ENCODE measurements at regions not wholly inside any gene's neighbourhood (a gene's known extent, or its start where the extent isn't known, plus 50 kb on each side); places are given as distances from the start of the nearest gene placed in this dataset.

GRCh38 chr20:19947611-19948264 lies 69.4 kb upstream of the NAA20 start:
- DNase-seq (ENCODE audit: low spot score), result no peak

GRCh38 chr20:19949195-19949867 lies 67.8 kb upstream of the NAA20 start:
- DNase-seq (ENCODE audit: low spot score), result no peak

GRCh38 chr20:19950042-19950441 lies 67.1 kb upstream of the NAA20 start:
- DNase-seq (ENCODE audit: low spot score), result no peak

GRCh38 chr20:19952392-19952791 lies 64.8 kb upstream of the NAA20 start:
- no peak for DNase-seq (ENCODE audit: low spot score)

- no peak for DNase-seq (ENCODE audit: low spot score)
Measured at GRCh38 chr20:19953606-19954005, 63.6 kb upstream of the NAA20 start.

GRCh38 chr20:19956976-19957375 lies 60.2 kb upstream of the NAA20 start:
- no peak for DNase-seq (ENCODE audit: low spot score)

- no peak for DNase-seq (ENCODE audit: low spot score)
Measured at GRCh38 chr20:19958219-19958618, 58.9 kb upstream of the NAA20 start.

- DNase-seq (ENCODE audit: low spot score), result no peak
Measured at GRCh38 chr20:19958928-19959327, 58.2 kb upstream of the NAA20 start.

GRCh38 chr20:19960745-19961144 lies 56.4 kb upstream of the NAA20 start:
- DNase-seq (ENCODE audit: low spot score), result no peak

GRCh38 chr20:19961293-19961692 lies 55.9 kb upstream of the NAA20 start:
- DNase-seq (ENCODE audit: low spot score), result no peak

- DNase-seq (ENCODE audit: low spot score), result no peak
Measured at GRCh38 chr20:19962958-19963357, 54.2 kb upstream of the NAA20 start.

- DNase-seq (ENCODE audit: low spot score), result no peak
Measured at GRCh38 chr20:19964289-19965265, 52.6 kb upstream of the NAA20 start.

GRCh38 chr20:19966840-19967239 lies 50.3 kb upstream of the NAA20 start:
- DNase-seq (ENCODE audit: low spot score), result no peak
